HFFc6 (cell line): ENCODE measurements at regions not wholly inside any gene's neighbourhood (a gene's known extent, or its start where the extent isn't known, plus 50 kb on each side); places are given as distances from the start of the nearest gene placed in this dataset.

Experiments
- DNase-seq: peaks from one replicate; pipeline ENCODE4 v3.0.0-alpha.2; 2018
- H3K27ac Mint-ChIP-seq: 2 replicates; pipeline ENCODE4 v1.8.0; 2020; ENCODE audit warnings: mild to moderate bottlenecking, mixed read lengths
- H3K27me3 Mint-ChIP-seq: 2 replicates; pipeline ENCODE4 v1.8.0; 2021; ENCODE audit warnings: mild to moderate bottlenecking, moderate library complexity, mixed read lengths; ENCODE audit not compliant: insufficient read depth
- H3K36me3 Mint-ChIP-seq: 2 replicates; pipeline ENCODE4 v1.8.0; 2021; ENCODE audit warnings: low read depth, mixed read lengths
- H3K4me1 Mint-ChIP-seq: 2 replicates; pipeline ENCODE4 v1.8.0; 2020; ENCODE audit warnings: low read depth, mixed read lengths
- H3K4me3 Mint-ChIP-seq: 2 replicates; pipeline ENCODE4 v1.8.0; 2020; ENCODE audit warnings: mild to moderate bottlenecking, moderate library complexity, mixed read lengths
- H3K9me3 Mint-ChIP-seq: 2 replicates; pipeline ENCODE4 v1.8.0; 2020; ENCODE audit warnings: mild to moderate bottlenecking, mixed read lengths
- TF ChIP-seq, protein P1 (sequence below): fragments of 200-600 bp; sonication (generic); IDR thresholded peaks from 2 replicates; pipeline ENCODE4 v1.5.0; 2021; ENCODE audit warnings: antibody characterized with exemption, mild to moderate bottlenecking

DNA sequence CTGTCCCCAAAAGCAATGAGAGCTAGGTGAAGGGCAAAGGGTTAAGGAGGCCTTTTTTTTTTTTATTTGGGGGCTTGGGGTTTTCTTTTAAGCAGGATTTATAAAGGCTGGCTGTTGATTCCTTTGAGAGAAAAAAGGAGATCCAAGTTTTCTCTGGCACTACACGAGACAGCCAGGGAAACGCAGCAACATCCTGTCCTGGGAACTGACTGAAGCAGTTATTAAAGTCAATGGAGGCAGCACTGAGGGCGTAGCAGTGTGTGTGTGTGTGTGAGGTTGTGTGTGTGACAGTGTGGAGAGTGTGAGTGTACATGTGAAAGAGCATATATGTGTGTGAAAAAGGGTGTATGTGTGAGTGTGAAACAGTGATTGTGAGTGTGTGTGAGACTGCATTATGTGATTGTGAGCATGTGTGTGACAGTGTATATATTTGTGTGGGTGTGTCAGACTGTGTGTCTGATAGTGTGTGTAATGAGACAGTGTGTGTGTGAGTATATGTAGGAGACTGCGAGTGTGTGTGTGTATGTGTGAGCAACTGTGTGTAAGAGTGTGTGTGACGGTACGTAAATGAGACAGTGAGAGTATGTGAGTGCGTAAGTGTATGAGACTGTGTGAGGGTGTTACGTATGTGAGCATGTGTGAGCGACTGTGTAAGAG, 65.9 kb upstream of the TIAM1 start:
- H3K9me3 Mint-ChIP-seq: peaks cover 26% of the 10 kb centered on the region; the same call in 1 of the 2 replicates
- no peaks in the 10 kb centered on the region for H3K27me3 Mint-ChIP-seq
- no peak overlapping the region for H3K27ac Mint-ChIP-seq
- no peaks in the 10 kb centered on the region for H3K4me1 Mint-ChIP-seq
- no peaks in the 10 kb centered on the region for H3K36me3 Mint-ChIP-seq
- TF ChIP-seq, protein P1, sequence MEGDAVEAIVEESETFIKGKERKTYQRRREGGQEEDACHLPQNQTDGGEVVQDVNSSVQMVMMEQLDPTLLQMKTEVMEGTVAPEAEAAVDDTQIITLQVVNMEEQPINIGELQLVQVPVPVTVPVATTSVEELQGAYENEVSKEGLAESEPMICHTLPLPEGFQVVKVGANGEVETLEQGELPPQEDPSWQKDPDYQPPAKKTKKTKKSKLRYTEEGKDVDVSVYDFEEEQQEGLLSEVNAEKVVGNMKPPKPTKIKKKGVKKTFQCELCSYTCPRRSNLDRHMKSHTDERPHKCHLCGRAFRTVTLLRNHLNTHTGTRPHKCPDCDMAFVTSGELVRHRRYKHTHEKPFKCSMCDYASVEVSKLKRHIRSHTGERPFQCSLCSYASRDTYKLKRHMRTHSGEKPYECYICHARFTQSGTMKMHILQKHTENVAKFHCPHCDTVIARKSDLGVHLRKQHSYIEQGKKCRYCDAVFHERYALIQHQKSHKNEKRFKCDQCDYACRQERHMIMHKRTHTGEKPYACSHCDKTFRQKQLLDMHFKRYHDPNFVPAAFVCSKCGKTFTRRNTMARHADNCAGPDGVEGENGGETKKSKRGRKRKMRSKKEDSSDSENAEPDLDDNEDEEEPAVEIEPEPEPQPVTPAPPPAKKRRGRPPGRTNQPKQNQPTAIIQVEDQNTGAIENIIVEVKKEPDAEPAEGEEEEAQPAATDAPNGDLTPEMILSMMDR: no peak
- DNase-seq: no peak
- no peak overlapping the region for H3K4me3 Mint-ChIP-seq

DNA sequence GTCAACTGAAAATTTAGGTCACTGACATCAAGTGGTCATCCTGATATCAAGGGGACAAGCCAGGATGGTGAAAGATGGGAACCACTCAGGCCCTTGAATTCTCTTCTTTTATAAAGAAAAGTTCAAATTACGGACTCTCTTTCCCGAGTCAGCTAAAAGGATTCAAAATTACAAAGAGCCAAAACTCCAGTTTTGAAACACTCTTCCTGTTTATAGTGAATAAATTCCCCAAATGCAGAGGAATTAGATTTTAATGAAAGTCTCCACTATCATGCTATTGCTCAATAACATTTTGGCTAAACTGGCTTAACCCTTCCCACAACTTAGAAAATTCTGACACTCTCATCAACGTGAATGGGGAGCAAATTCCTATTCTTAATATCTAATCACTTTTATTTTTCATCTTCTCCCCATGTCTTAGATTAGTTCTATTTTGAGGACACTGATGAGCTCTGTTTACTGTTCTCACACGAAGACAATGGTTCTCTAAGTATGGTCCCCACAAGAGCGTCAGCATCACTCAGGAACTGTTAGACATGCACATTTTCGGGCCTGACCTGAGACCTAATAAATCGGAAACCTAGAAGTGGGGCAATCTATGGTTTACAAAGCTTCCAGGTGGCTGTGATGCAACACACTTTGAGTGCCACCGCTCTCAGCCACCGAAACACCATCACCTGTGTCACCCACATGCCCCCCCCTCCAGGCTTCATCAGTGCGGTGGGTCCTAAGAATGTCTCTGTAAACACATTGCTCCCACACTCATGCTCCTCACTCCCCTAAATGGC, 64.4 kb upstream of the TIAM1 start:
- Mint-ChIP-seq H3K4me1 (no peaks in the 10 kb centered on the region), H3K4me3 (no peak overlapping the region), H3K9me3 (peaks cover 26% of the 10 kb centered on the region; the same call in 1 of the 2 replicates), H3K27ac (no peak overlapping the region), H3K27me3 (no peaks in the 10 kb centered on the region), H3K36me3 (no peaks in the 10 kb centered on the region)
- DNase-seq: no peak
- TF ChIP-seq, protein P1: no peak

DNA sequence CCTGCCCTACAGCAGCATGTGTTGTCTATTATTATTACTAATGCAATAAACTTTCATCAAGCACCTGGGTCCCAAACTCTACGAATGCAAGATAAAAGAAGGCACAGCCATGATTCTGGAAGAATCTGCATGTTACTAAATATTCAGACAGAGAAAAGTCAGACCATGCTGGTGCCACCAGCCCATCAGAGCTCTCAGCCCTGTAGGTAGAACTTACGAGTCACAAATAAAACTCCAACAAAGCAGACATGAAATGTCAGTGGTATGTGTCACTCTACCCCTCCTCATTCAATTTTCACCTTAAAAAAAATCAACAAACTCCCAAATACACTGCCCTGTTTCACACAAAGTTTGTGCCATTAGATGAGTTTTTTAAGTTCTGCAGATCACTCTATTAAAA, 62.4 kb upstream of the TIAM1 start:
- peaks cover 5% of the 10 kb centered on the region; the same call in 1 of the 2 replicates for H3K36me3 Mint-ChIP-seq
- DNase-seq: no peak
- H3K27ac Mint-ChIP-seq: no peak overlapping the region
- H3K27me3 Mint-ChIP-seq: no peaks in the 10 kb centered on the region; the same call in 1 of the 2 replicates
- H3K4me3 Mint-ChIP-seq: no peak overlapping the region
- peaks cover 28% of the 10 kb centered on the region for H3K9me3 Mint-ChIP-seq
- TF ChIP-seq, protein P1: no peak
- no peaks in the 10 kb centered on the region for H3K4me1 Mint-ChIP-seq

DNA sequence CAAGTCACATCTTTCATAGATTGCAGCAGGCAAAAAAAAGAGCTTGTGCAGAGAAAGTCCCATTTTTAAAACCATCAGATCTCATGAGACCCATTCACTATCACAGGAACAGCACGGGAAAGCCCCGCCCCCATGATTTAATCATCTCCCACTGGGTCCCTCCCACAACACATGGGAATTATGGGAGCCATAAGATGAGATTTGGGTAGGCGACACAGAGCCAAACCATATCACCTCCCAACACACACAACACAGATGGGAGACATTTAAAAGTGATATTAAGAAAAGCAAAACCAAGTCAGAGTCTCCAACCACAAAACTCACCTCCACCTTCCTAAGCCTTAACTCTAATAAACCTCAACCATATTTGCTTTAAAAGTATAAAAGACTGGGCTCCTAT, 61.5 kb upstream of the TIAM1 start:
- Mint-ChIP-seq H3K27me3 (no peaks in the 10 kb centered on the region; the same call in 1 of the 2 replicates), H3K27ac (no peak overlapping the region), H3K4me1 (no peaks in the 10 kb centered on the region), H3K36me3 (peaks cover 5% of the 10 kb centered on the region; the same call in 1 of the 2 replicates), H3K9me3 (peaks cover 32% of the 10 kb centered on the region), H3K4me3 (no peak overlapping the region)
- TF ChIP-seq, protein P1: no peak
- no peak for DNase-seq

DNA sequence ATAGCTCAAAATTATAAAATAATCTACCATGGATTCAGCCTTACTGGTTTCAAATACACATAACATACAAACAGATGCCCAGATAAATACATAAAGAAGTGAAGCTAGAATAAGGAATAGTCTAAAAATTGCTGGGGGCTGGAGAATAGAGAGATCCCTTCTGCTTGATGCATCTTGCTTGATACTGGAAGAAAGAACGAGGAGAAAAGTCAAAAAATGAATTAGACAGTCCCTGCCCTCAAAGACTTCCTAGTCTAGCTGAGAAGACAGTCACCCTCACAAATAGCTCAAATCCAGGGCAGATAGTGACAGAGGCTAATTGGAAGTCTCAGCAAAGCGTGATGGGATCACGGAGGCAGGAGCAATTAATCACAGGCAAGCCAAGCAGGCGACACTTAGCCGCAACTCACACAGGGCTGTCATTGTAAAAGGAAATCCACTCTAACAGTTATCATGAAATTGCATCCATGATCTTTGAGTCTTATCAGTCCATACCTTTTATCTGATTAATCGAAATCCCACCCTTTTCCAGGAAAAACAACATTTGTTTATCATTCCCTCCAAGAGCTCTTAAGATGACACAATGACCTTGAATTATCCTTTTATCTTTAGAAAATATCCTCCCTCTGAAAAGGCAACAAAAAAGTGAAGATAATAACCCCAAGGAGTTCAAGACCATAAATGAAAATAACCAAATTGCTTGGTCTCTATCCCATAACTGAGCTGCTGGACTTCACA, 59.7 kb upstream of the TIAM1 start:
- TF ChIP-seq, protein P1: no peak
- Mint-ChIP-seq H3K4me1 (no peaks in the 10 kb centered on the region), H3K36me3 (peaks cover 5% of the 10 kb centered on the region; the same call in 1 of the 2 replicates), H3K27ac (no peak overlapping the region), H3K9me3 (peaks cover 32% of the 10 kb centered on the region), H3K27me3 (no peaks in the 10 kb centered on the region; the same call in 1 of the 2 replicates), H3K4me3 (no peak overlapping the region)
- no peak for DNase-seq
